ENCODE measurements at regions not wholly inside any gene's neighbourhood (a gene's known extent, or its start where the extent isn't known, plus 50 kb on each side); places are given as distances from the start of the nearest gene placed in this dataset.

- H3K9me3 ChIP-seq (ENCODE audit: severe bottlenecking): no peaks in the 10 kb centered on the region
- H3K4me1 ChIP-seq (ENCODE audit: insufficient read depth, poor library complexity, severe bottlenecking): no peaks in the 10 kb centered on the region
- no peak overlapping the region for H3K27ac ChIP-seq (ENCODE audit: poor library complexity, severe bottlenecking)
- no peaks in the 10 kb centered on the region for H3K36me3 ChIP-seq (ENCODE audit: low read depth)
- no peaks in the 10 kb centered on the region for H3K27me3 ChIP-seq (ENCODE audit: insufficient read depth, poor library complexity, severe bottlenecking)
- ATAC-seq (ENCODE audit: low read depth) (peak; percentile 66), DNase-seq (ENCODE audit: low spot score) (no peak)
- no peak overlapping the region for H3K4me3 ChIP-seq (ENCODE audit: severe bottlenecking)
- TF ChIP-seq, protein P1, sequence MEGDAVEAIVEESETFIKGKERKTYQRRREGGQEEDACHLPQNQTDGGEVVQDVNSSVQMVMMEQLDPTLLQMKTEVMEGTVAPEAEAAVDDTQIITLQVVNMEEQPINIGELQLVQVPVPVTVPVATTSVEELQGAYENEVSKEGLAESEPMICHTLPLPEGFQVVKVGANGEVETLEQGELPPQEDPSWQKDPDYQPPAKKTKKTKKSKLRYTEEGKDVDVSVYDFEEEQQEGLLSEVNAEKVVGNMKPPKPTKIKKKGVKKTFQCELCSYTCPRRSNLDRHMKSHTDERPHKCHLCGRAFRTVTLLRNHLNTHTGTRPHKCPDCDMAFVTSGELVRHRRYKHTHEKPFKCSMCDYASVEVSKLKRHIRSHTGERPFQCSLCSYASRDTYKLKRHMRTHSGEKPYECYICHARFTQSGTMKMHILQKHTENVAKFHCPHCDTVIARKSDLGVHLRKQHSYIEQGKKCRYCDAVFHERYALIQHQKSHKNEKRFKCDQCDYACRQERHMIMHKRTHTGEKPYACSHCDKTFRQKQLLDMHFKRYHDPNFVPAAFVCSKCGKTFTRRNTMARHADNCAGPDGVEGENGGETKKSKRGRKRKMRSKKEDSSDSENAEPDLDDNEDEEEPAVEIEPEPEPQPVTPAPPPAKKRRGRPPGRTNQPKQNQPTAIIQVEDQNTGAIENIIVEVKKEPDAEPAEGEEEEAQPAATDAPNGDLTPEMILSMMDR (IDR thresholded peaks at IDR 0.05; ENCODE audit: poor library complexity, severe bottlenecking): peak; percentile 42
These were observed 1340.9 kb upstream of the TMEM132C start for GRCh38 chr12:126926023-126926594.

- ATAC-seq (ENCODE audit: low read depth): no peak
- Histone ChIP-seq H3K9me3 (ENCODE audit: severe bottlenecking) (no peaks in the 10 kb centered on the region), H3K4me1 (ENCODE audit: insufficient read depth, poor library complexity, severe bottlenecking) (no peaks in the 10 kb centered on the region), H3K27ac (ENCODE audit: poor library complexity, severe bottlenecking) (no peak overlapping the region), H3K4me3 (ENCODE audit: severe bottlenecking) (no peak overlapping the region), H3K27me3 (ENCODE audit: insufficient read depth, poor library complexity, severe bottlenecking) (no peaks in the 10 kb centered on the region), H3K36me3 (ENCODE audit: low read depth) (no peaks in the 10 kb centered on the region)
- TF ChIP-seq, protein P1 (IDR thresholded peaks at IDR 0.05; ENCODE audit: poor library complexity, severe bottlenecking): no peak
- no peak for DNase-seq (ENCODE audit: low spot score)
These were observed 1336.7 kb upstream of the TMEM132C start for GRCh38 chr12:126930234-126930633.

GRCh38 chr12:126932156-126932555 lies 1334.8 kb upstream of the TMEM132C start:
- ATAC-seq (ENCODE audit: low read depth) (no peak), DNase-seq (ENCODE audit: low spot score) (no peak)
- Histone ChIP-seq H3K9me3 (ENCODE audit: severe bottlenecking) (no peaks in the 10 kb centered on the region), H3K27me3 (ENCODE audit: insufficient read depth, poor library complexity, severe bottlenecking) (no peaks in the 10 kb centered on the region), H3K4me3 (ENCODE audit: severe bottlenecking) (no peak overlapping the region), H3K4me1 (ENCODE audit: insufficient read depth, poor library complexity, severe bottlenecking) (no peaks in the 10 kb centered on the region), H3K27ac (ENCODE audit: poor library complexity, severe bottlenecking) (no peak overlapping the region), H3K36me3 (ENCODE audit: low read depth) (no peaks in the 10 kb centered on the region)
- TF ChIP-seq, protein P1 (IDR thresholded peaks at IDR 0.05; ENCODE audit: poor library complexity, severe bottlenecking): no peak

DNA sequence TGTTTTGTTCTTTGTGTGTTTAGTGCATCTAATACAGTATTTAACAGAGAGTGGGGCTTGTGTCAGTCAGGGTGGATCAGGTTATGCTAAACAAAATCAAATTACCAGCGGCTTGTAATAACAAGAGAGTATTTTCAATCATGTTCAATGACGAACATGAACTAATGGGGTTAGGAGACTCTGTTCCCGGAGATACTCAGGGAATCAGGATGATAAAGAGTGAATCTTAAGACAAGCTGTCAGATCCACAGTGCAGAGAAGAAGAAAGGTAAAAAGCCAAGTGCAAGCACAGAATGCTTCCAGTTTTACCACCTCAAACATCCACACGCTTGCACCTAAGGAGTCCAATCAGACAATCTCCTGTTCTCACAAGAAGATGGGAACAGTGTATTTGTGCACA lies 1331.5 kb upstream of the TMEM132C start:
- TF ChIP-seq, protein P1 (IDR thresholded peaks at IDR 0.05; ENCODE audit: poor library complexity, severe bottlenecking): no peak
- H3K9me3 ChIP-seq (ENCODE audit: severe bottlenecking): no peaks in the 10 kb centered on the region
- H3K27me3 ChIP-seq (ENCODE audit: insufficient read depth, poor library complexity, severe bottlenecking): no peaks in the 10 kb centered on the region
- no peak overlapping the region for H3K4me3 ChIP-seq (ENCODE audit: severe bottlenecking)
- H3K27ac ChIP-seq (ENCODE audit: poor library complexity, severe bottlenecking): no peak overlapping the region
- DNase-seq (ENCODE audit: low spot score) (no peak), ATAC-seq (ENCODE audit: low read depth) (no peak)
- no peaks in the 10 kb centered on the region for H3K4me1 ChIP-seq (ENCODE audit: insufficient read depth, poor library complexity, severe bottlenecking)
- H3K36me3 ChIP-seq (ENCODE audit: low read depth): no peaks in the 10 kb centered on the region

DNA sequence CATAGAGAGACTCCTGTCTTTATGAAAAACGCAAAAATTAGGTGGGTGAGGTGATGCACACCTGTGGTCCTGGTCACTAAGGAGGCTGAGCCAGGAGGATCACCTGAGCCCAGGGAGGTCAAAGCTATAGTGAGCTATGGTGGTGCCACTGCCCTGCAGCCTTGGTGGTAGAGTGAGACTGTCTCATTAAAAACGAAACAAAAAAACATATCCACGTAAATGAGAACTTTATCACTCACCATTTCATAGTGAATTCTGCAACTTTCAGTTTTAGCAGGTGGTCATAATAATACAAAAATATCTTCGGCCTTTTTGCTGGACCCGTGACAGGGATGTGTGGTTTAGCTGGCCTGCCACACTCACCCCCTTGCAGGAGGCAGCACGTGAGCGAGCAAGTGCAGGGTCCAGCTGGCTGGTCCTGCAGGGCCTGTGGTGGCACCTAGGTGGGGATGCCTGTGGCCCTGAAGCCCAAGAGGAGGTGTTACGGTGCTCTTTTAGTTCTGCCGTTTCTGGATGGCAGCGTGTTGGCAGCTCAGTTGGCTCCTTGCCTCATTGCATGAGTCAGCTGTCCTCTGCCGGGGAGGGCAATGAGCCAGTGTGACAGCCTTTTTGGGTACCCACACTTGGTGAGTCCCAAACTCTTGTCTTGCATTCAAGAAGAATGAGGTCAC lies 1330.7 kb upstream of the TMEM132C start:
- Histone ChIP-seq H3K27me3 (ENCODE audit: insufficient read depth, poor library complexity, severe bottlenecking) (no peaks in the 10 kb centered on the region), H3K27ac (ENCODE audit: poor library complexity, severe bottlenecking) (no peak overlapping the region), H3K4me3 (ENCODE audit: severe bottlenecking) (no peak overlapping the region), H3K36me3 (ENCODE audit: low read depth) (no peaks in the 10 kb centered on the region), H3K9me3 (ENCODE audit: severe bottlenecking) (no peaks in the 10 kb centered on the region), H3K4me1 (ENCODE audit: insufficient read depth, poor library complexity, severe bottlenecking) (no peaks in the 10 kb centered on the region)
- TF ChIP-seq, protein P1 (IDR thresholded peaks at IDR 0.05; ENCODE audit: poor library complexity, severe bottlenecking): no peak
- DNase-seq (ENCODE audit: low spot score): no peak
- ATAC-seq (ENCODE audit: low read depth): peak; percentile 33; the same call in 2 of the 3 replicates
